ENCODE measurements at regions not wholly inside any gene's neighbourhood (a gene's known extent, or its start where the extent isn't known, plus 50 kb on each side); places are given as distances from the start of the nearest gene placed in this dataset.

DNA sequence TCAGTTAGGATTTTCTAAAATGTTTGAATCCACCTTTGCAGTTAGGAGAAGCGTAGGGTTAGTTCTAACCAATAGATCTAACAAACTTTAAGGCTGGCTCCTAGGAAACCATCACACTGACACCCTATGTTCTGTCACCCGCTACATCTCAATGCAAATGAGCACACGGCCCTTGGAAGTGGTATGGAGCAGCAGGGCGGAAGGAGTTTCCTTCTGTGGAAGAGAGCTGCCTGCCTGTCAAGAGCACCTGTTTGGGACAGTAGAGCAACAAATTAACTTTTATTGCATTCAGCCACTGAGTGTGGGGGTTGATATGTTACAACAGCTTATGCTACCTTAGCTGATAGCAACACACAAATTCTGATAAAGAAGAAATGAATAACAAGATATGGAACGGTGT is 306.9 kb upstream of the RAB6C start:
- no peak for DNase-seq (ENCODE audit: low spot score)

DNA sequence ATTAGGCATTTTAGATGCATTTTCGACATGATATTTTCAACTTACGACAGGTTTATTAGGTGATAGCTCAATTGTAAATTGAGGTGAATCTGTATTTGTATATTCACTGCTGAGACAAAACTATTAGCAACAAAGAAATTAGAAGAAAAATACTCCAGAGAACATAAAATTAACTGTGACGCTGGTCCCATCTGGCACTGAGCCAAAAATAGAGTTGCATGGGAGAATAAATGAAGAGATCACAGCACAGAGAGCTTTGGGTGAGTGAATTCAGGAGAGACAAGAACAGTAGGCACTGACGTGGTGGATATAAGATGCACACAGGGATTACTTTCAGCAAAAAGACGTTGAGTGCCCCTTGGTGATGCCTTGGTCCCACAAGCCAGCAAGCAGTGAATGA is 306.2 kb upstream of the RAB6C start:
- DNase-seq (ENCODE audit: low spot score) = no peak

DNA sequence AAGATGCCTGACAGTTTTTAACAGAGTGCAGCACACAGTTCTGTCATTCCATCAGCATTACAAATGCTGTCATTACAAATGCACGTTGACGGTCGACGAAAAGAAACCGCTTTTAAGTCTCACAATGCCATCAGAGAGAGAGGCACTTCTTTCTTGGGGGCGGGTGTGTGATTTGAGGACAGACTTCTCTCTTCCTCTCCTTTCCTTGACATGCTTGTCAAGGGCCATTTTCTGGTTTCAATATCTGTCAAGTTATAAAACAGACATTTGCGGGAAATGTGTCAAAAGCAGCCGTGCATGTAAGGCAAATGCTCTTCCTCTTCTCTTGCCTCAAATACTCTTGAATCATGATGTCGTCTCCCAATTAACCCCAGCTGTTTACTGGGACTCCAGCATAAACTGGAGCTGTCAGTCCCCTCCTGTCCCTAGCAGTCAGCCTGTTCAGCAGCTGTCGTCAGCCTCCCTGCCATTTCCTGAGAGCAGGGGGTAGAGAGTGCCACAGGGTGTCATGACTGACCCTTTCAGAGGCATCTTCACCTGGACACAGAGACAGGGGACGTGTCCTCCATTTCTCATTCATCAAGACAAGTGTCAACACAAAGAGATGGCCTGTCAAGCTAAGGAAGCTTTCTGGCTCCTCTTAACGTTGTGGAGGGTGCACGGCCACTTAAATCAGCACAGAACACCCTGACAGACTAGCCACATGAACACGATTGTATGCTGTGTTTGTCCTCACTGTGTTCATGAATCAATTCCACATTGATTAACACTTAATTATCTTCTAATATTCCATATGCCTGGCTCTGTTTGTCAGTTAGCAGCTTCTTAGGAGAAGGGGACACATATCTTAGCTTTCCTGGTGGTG is 305.4 kb upstream of the RAB6C start:
- DNase-seq (ENCODE audit: low spot score) = no peak

DNA sequence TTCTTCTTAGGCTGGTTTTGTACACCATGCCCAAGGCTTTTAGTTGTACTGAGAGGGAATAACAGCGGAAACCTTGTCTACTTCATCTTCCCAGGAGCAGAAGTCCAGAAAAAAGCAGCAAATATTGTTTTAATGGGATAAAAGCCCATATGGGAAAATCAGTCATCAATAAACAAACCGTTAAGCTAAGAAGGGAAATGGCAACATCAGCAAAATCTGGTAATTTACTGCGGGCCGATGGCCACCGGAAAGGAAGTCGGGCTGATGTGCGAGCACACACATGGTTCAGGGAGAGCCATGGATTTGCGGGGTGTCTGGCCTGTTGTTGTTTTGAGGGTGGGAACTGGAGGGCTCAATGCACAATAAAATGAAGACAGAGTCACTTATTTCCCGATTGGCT is 300.7 kb upstream of the RAB6C start:
- DNase-seq (ENCODE audit: low spot score) = no peak

DNA sequence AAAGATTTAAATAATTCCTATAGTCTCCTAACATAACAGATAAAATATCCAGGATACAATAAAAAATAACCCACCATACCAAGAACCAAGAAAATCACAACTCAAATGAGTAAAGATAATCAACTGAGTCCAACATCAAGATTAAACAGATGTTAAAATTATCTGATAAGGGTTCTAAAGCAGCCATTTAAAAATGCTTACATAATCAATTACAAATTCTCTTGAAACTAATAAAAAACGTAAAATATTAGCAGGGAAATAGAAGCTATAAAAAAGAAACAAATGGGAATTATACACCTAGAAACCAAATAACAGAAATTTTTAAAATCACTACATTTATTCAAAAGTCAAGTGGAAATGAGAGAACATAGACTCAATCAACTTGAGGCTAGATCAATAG is 297.7 kb upstream of the RAB6C start:
- no peak for DNase-seq (ENCODE audit: low spot score)

DNA sequence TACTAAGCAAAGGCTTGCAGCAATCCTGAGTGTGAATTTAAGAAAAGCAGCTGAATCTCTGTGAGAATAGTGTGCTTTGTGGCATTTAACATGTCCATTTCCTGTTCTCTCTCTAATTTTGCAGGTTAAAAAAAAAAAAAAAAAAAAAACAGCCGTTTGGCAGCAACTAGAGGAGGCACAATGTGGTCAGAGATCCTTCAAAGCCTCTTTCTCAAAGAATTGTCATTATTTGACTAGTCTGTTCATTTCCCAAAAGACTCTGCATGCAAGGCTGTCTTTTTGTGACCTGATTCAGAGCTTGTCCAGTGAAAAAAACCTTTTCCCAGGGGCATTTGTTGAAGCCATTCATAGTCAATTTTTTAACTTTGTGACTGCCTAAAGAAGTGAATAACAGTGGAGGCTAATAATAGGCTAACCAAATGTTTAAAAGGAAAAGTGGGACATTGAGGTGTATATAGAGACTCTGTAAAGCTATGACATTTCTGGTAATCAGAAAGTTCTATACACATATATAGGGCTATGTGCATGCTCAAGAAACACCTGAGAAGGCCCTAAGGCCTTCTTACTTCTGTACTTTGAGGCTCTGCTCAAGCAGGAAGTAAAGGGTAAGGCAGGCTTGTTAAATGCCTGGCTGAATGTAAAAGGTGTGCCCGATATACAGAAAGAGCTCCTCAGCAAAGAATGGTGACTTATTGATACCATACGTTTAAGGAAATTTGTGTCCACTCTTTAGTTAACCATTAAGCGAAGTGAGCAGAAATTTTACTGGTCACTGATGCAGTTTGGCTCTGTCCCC is 289.6 kb upstream of the RAB6C start:
- DNase-seq (ENCODE audit: low spot score) = no peak

DNA sequence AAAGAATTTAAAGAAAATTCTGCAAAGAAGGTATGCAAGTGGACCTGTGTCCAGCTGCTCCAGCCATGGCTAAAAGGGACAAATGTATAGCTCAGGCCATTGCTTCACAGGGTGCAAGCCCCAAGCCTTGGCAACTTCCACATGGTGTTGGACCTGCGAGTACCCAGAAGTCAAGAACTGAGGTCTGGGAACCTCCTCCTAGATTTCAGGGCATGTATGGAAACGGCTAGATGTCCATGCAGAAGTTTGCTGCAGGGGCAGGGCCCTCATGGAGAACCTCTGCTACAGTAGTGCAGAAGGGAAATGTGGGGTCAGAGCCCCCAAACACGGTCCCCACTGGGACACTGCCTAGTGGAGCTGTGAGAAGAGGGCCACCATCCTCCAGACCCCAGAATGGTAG is 284.0 kb upstream of the RAB6C start:
- no peak for DNase-seq (ENCODE audit: low spot score)

DNA sequence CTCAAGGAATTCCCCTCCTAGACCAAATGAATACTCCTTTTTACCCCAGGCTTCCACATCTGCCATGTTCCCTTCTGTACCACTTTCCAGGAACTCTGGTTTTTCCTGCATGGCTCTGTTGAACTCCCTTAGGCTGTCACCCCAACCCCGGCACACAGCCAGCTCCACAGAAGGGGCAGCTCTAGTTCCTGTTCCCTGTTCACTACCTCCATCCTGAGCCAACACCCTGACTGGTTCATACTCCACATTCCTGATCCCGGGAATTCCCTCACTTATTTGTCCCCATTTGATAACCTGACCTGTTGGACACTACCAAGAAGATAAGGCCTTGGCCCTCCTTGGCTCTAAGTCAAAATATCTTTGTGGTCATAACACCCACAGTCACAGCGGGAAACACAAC is 280.9 kb upstream of the RAB6C start:
- DNase-seq (ENCODE audit: low spot score) = no peak

DNA sequence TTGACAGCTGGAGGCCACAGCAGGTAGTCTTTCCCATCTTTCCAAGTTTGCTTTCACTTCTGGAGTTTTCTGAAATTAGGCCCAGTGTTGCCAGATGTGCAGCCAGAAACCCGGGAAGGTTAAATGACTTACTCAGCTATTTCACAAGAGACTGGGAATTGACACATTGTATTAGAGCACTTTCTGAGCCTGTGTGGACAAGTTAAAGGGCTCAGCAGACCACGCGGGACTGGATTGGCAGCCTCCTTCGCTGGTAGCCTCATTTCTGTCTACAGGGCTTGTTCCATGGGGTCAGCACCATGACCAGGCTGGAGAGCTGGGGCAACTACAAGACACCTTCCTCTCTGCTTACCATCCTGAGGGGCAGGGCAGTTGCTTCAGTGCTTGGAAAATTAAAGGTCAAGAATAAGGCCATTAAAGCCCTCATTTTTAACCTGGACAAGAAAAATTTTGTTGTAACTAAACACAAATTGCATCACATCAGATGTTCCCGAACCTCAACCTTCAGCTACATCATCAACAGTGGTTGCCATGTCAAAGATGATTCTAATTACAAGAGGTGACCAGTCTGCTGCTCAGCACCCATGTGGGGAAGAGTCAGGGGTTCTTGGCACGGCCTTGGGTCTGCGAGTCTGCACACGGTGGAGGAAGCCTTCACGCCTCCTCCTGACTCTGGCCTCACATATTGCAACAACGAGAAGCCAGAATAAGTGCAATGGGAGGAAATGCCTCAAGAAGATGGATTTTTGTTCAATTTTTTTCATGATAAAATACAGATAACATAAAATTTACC is 279.5 kb upstream of the RAB6C start:
- no peak for DNase-seq (ENCODE audit: low spot score)

DNA sequence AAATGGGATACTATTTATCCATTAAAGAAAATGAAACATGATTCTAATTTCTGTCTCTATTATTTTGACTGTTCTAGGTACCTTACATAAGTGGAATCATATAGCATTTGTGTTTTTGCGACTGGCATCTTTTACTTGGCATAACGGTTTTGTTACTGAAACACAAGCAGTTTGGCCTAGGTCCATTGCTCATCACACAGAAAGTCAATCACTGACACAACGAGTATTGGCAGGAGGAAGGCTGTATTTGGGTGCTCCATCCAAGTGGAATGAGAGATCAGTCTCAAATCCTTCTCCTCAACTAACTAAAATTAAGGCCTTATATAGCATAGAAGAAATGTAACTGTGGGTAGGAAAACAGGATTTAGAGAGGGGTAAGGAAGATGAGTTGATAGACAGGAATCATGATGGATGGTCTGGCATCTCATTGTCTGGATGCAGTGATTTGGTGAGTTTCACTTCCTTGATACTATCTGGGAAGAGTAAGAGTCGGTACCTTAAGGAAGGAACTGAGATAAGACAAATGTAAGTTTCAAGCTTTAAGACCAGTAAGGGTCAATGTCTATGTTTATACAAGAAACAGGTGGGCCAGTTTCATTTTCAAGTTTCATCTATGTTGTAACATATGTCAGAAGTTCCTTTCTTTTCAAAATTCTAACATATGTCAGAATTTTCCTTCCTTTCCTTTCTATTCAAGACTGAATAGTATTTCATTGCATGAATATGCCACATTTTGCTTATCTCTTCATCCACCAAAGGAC is 276.9 kb upstream of the RAB6C start:
- DNase-seq (ENCODE audit: low spot score) = no peak

DNA sequence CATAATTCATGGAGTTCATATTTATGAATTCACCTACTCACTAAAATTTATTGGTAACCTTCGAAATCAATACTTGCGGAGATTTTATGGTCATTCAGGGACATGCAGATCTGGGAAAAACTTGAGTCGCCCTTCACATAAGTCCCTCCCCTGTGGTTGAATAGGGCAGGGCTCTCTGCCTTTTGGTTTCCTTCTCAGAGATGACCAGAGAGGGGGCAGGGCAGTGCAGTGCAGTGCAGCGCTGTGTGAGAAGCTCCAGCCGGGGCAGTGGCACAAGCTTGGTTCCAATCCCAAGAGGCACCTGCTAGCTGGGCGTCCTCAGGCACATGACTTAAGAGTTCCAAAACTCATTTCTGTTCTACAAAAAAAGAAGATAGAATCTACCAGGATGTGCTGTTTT is 274.4 kb upstream of the RAB6C start:
- no peak for DNase-seq (ENCODE audit: low spot score)

DNA sequence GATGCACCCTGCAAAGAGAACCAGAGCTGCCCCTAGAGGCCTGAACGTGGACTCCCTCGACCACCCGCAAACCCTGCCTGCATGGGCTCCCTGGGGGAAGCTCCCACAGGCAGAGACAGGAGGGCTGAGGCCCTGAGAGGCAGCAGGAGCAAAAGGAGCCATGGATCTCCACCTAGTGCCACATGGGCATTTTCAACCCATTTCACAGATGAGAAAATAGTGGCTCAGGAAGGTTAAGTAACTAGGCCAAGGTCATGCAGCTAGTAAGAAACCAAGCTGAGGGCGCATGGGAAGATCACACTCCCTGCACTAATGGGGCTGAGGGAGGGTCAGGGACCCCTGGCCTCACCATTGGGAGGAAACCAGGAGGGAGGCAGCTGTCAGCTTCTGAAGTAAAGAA is 271.7 kb upstream of the RAB6C start:
- no peak for DNase-seq (ENCODE audit: low spot score)

DNA sequence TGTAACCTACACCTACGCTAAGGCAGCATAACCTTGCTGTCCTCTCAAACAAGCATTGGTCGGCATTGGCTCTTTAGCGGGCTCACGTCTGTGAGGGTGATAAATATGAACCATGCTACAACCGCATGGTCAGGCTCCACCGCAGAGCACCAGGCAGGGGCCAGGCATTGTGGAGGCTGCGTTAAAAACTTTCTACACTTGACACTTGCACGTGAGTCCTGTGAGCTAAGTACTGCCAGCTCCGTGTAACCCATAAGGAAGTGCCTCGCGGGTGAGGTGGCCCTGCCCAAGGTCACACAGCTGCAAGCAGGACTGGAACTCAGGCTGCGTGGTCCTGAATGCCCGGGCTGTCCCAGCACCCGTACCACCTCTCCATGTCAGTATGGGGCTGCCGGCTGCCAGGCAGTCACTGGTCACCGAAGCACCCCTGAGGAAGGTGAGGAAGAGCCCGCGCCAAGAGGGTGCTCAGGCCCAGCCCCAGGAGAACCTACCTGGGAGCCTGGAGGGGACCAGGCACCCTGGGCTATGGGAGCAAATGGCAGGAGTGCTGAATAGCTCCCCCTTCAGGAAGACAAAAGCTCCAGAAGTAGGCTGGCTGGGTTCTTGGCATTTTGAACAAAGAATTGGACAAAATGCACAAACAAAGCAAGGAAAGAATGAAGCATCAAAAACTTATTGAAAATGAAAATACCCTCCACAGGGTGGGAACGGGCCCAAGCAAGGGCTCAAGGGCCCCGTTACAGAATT is 271.1 kb upstream of the RAB6C start:
- no peak for DNase-seq (ENCODE audit: low spot score)

DNA sequence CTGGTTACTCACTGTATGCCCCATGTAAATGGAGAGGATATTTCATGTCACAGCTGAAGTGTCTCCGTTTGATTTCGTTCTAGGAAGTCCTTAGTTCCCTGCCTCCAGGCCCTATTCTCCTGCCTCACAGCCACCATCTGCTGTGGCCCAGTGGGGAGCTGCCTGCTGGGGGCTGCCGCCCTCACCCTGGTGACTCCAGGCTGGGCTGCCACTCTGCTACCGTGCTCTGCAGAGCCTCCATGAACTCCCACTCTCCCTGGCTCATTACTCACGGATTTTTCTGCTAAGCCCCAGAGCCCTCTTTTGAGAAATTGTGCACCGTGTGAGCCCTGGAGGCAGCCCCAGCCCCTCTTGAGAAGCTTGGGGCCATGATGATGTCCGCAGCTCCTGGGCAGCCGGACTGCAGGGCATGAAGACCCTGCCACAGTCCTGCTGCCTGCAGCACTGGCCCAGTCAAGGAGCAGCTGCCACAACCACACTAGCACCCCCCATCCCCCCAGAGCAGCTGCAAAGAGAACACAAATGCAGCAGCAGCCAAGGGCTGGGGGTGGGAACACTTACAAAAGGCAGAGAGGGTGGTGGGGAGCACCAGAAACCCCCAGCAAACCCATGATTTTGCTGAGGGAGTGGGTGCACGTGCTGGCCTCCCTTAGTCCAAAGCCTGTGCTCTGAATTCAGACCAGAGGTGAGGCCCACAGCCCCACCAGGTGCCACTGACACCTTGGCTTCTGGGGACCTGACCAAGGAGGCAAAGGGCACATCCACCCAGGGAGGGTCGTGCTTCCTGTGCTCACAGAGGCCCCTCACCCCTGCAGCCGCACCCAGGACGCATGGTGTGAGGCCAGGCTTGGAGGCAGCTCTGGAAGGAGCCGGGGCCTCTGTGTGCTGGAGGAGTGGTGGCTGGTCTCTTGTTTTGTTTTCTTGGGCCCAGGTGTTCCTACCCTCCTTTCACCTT is 270.2 kb upstream of the RAB6C start:
- no peak for DNase-seq (ENCODE audit: low spot score)

DNA sequence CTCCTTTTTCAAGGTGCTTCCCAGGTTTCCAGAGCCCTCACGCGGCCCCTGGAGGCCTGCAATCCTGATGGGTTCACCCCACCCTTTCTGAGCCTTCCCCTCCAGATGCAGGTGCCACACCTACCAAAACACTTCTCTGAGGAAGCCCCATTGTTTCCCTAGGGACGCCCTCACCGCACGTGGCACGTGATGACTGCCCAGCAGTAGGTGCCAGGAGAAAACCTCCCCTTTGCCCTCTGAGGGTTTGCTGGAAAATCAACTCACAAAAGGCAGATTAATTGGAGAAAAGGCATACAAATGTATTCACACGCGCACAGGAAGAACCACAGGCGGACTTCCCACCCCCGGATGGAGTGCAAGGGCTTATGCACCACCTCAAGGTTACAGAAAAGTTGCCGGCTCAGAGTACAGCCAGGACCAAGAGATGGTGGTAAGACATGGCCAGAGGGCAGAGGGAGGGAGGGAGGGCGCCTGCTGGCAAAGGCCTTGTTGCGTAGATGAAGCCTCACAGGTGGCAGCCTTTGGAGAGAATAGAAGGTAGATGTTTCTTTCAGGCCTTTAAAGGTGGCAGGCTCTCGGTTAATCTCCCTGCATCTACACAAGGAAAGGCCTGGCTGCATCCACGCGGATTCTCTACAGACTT is 269.4 kb upstream of the RAB6C start:
- DNase-seq (ENCODE audit: low spot score) = no peak

DNA sequence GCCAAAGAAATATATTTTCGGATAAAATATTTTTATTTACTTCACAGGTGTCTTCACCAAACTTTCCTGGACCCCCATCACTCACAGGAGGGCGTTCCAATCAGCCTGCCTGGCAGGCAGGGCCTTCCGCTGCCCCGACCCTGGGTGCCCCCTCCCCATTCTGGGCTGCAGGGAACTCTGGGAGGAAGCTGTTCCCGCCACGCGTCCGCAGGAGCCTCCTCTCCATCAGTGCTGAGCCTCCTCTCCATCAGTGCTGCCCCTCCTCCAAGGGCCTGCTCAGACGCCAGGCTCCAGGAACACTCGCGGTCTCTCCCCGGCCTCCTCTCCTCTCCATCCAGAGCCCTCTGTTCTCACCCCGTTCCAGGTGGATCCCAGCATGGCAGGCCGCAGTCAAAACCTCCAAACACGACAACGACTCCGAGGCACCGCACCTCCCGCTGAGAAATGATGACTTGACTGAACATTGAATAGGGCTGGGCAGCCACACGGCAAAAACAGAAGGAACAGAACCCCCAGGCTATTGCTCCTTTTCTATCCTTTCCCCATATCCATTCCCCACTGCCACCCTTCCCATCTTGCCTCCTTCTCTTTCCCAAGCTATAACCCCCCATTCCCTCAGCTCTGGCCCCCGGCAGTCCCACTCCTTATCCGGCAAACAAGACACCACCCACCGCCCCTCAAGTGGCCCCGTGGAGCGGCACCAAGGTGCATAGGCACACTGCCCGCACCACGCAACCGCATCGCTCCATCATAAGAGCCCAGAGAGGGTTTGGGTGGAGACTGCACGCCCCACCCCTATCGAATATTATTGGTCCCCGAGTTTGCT is 268.6 kb upstream of the RAB6C start:
- DNase-seq (ENCODE audit: low spot score) = no peak

DNA sequence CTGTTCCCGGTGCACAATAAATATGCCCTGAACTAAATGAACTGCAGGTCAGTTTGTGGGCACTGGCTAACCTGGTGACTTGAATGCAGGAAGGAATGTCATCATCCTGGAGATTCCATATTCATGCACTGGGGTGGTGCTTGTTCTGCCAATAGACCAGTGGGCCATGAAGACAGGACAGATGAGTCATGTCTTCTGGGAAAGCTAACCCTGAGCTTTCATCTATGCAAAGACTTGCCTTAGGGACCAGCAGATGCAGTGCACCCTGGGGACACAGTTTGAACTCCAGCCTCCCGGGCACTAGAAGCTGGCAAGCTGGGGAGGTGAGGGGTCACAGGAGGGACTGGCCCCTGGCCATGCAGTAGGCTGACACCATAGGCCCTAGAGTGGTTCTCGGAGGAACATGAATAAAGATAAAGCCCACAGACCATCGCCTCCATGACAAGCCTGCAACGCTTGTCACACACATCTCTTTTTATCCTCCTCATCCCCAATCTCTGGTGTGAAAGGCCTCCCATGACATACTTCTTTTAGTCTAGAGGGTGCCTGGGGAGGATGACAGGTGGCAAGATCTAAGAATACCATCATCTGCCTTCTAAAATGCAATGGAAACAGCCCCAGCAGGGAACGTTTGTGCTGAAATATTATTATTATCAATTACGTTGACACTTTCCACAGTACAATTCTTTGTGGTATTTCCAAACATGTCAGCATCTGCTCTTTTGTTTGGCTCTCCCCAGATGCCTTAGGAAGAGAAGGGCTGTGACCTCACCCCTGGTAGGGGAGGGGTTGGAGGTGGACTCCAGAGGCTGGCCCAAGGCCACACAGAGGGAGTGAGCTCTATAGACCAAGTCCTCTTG is 267.4 kb upstream of the RAB6C start:
- DNase-seq (ENCODE audit: low spot score) = no peak

DNA sequence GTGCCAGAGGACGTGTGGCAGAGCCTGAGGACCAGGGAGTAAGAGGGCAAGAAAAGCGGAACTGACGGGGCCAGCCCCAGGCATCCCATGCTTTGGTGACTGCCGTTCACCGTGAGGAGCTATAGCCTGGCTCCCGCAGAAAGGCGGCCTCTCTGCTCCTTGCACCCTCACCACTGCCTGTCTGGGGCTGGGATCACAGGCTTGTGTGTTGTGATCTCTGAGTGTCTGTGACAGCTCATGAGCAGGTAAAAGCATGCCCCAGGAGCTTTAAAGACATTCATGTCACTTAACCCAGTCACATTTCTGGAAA is 266.8 kb upstream of the RAB6C start:
- DNase-seq (ENCODE audit: low spot score) = no peak

Data from HuH-7.5 (cell line).